DND-41 (cell line): ENCODE measurements at regions not wholly inside any gene's neighbourhood (a gene's known extent, or its start where the extent isn't known, plus 50 kb on each side); places are given as distances from the start of the nearest gene placed in this dataset.
"Not testable (repeated sequence)": the region's sequence is repeated elsewhere in the genome, so short reads cannot be mapped to it uniquely, and the experiment has no call there.

Experiments
- ATAC-seq: fragments of 200-7000 bp; cut with Tn5 transposase; 3 replicates; pipeline ENCODE4 v1.9.1; 2021; ENCODE audit warnings: low read depth; ENCODE audit not compliant: insufficient read depth
- DNase-seq: peaks from one replicate; pipeline ENCODE4 v3.0.0-alpha.2; 2020
- H2AFZ ChIP-seq: 2 replicates; pipeline ENCODE4 v1.6.0; 2012; ENCODE audit warnings: low read depth, low read length
- H3K27ac ChIP-seq: 2 replicates; pipeline ENCODE4 v1.5.1; 2012; ENCODE audit warnings: low read length, inconsistent platforms
- H3K27me3 ChIP-seq: fragments of 200-600 bp; sonication (generic); 2 replicates; pipeline ENCODE4 v1.6.0; 2012; ENCODE audit warnings: low read length, mild to moderate bottlenecking, inconsistent platforms; ENCODE audit not compliant: insufficient read depth, poor library complexity
- H3K36me3 ChIP-seq: 2 replicates; pipeline ENCODE4 v1.5.1; 2012; ENCODE audit warnings: low read length, inconsistent platforms; ENCODE audit not compliant: insufficient read depth
- H3K4me1 ChIP-seq: 2 replicates; pipeline ENCODE4 v1.5.1; 2012; ENCODE audit warnings: mild to moderate bottlenecking, low read length; ENCODE audit not compliant: insufficient read depth
- H3K4me2 ChIP-seq: 2 replicates; pipeline ENCODE4 v1.6.0; 2012; ENCODE audit warnings: mild to moderate bottlenecking, moderate library complexity, low read length, inconsistent platforms; ENCODE audit not compliant: insufficient read depth
- H3K4me3 ChIP-seq, 2 experiments: fragments of 200-600 bp in 1 of 2; shearing (Covaris generic) in 1 of 2; 2 replicates each; pipeline ENCODE4 v1.5.1; 2012 to 2016; ENCODE audit warnings: inconsistent platforms in 2 of 2, low read length in 2 of 2, mild to moderate bottlenecking in 2 of 2, low read depth in 1 of 2, moderate library complexity in 1 of 2
- H3K79me2 ChIP-seq: 2 replicates; pipeline ENCODE4 v1.6.0; 2012; ENCODE audit warnings: low read length, inconsistent platforms; ENCODE audit not compliant: insufficient read depth
- H3K9ac ChIP-seq: 2 replicates; pipeline ENCODE4 v1.6.0; 2012; ENCODE audit warnings: low read depth, mild to moderate bottlenecking, inconsistent platforms, low read length, moderate library complexity
- H3K9me3 ChIP-seq: 2 replicates; pipeline ENCODE4 v1.5.1; 2012; ENCODE audit warnings: low read length, moderate library complexity, mild to moderate bottlenecking, inconsistent platforms; ENCODE audit not compliant: insufficient read depth, severe bottlenecking
- H4K20me1 ChIP-seq: 2 replicates; pipeline ENCODE4 v1.6.0; 2012; ENCODE audit warnings: low read length; ENCODE audit not compliant: insufficient read depth
- EZH2 ChIP-seq: IDR thresholded peaks from 3 replicates; pipeline ENCODE4 v1.6.1; 2012; ENCODE audit warnings: borderline replicate concordance, low read depth, mild to moderate bottlenecking, moderate library complexity, low read length, inconsistent platforms; ENCODE audit not compliant: severe bottlenecking
- TF ChIP-seq, protein P1 (sequence below): IDR thresholded peaks from 2 replicates; pipeline ENCODE4 v1.5.1; 2012; ENCODE audit warnings: borderline replicate concordance, low read length, moderate library complexity, mild to moderate bottlenecking; ENCODE audit not compliant: poor library complexity, severe bottlenecking; ENCODE audit errors: extremely low read depth

DNA sequence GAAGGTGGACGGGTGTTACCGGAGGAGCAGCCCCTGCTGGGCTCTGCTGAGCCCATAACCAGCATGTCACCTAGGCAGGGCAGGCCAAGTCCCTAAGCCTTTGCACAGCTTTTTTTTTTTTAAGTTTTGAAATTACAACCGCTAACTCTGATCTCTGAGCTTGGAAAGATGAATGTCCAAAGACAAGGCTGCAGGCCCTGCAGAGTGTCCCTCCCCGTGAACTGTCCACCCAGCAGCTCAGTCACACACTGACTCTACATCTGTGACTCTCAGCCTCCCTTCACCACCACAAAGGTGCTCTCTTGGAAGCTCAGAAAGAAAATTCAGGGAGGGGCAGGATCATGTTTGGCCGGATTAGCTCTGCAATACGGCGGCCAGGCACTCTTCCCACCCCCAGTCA, 119.0 kb upstream of the PPP1R26 start:
- H3K27ac ChIP-seq: no peak overlapping the region
- ATAC-seq: no peak
- H3K9ac ChIP-seq: no peak overlapping the region
- no peaks in the 10 kb centered on the region for H3K4me1 ChIP-seq
- H3K9me3 ChIP-seq: no peaks in the 10 kb centered on the region
- H2AFZ ChIP-seq: no peak overlapping the region
- no peak for DNase-seq
- TF ChIP-seq, protein P1, sequence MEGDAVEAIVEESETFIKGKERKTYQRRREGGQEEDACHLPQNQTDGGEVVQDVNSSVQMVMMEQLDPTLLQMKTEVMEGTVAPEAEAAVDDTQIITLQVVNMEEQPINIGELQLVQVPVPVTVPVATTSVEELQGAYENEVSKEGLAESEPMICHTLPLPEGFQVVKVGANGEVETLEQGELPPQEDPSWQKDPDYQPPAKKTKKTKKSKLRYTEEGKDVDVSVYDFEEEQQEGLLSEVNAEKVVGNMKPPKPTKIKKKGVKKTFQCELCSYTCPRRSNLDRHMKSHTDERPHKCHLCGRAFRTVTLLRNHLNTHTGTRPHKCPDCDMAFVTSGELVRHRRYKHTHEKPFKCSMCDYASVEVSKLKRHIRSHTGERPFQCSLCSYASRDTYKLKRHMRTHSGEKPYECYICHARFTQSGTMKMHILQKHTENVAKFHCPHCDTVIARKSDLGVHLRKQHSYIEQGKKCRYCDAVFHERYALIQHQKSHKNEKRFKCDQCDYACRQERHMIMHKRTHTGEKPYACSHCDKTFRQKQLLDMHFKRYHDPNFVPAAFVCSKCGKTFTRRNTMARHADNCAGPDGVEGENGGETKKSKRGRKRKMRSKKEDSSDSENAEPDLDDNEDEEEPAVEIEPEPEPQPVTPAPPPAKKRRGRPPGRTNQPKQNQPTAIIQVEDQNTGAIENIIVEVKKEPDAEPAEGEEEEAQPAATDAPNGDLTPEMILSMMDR: no peak
- TF ChIP-seq EZH2: no peak
- H3K4me2 ChIP-seq: no peak overlapping the region
- H3K4me3 ChIP-seq: no peak overlapping the region
- H3K27me3 ChIP-seq: no peaks in the 10 kb centered on the region
- H3K79me2 ChIP-seq: no peaks in the 10 kb centered on the region
- H3K36me3 ChIP-seq: no peaks in the 10 kb centered on the region
- H4K20me1 ChIP-seq: no peaks in the 10 kb centered on the region

DNA sequence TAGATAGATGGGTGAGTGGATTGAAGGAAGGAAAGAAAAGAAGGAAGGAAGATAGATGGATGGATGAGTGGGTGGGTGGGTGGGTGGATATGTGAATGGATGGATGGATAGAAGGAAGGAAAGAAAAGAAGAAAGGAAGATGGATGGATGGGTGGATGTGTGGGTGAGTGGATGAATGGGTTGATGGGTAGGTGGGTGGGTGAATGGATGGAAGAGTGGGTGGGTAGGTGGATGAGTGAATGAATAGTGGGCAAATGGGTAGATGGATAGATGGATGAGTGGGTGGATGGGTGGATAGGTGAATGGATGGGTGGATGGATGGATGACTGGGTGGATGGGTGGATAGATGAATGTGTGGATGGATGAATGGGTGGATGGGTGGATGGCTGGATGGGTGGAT, 117.9 kb upstream of the PPP1R26 start:
- not testable (repeated sequence) for H3K9ac ChIP-seq, H3K4me3 ChIP-seq, H3K27me3 ChIP-seq, H4K20me1 ChIP-seq, H3K79me2 ChIP-seq, H3K36me3 ChIP-seq, H3K9me3 ChIP-seq, H3K4me2 ChIP-seq, H3K4me1 ChIP-seq, H2AFZ ChIP-seq, H3K27ac ChIP-seq, ATAC-seq, DNase-seq

DNA sequence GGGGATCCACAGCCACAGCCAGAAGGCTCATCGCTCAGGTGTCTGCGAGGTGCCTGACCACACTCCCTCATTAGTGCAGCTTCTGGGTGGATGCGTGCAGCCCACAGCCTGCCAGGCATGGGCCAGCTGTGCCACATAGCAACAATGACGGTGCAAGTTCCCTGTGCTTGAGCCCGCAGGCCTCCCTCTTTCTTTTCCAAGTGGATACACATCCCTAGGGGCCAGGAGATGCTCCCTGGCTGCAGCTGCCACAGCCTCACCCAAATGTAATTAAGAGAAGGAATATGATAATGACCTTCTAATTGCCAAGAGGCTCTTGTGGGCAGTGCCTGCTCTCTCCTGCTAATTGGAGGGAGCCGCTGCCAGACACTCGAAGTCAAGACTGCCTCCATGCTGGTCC, 116.0 kb upstream of the PPP1R26 start:
- H3K27me3 ChIP-seq: no peaks in the 10 kb centered on the region
- no peak overlapping the region for H3K9ac ChIP-seq
- DNase-seq (no peak), ATAC-seq (no peak)
- H2AFZ ChIP-seq: no peak overlapping the region
- H3K27ac ChIP-seq: no peak overlapping the region
- no peaks in the 10 kb centered on the region for H3K79me2 ChIP-seq
- TF ChIP-seq, protein P1: no peak
- TF ChIP-seq EZH2: no peak
- no peak overlapping the region for H3K4me3 ChIP-seq
- no peak overlapping the region for H3K4me2 ChIP-seq
- H4K20me1 ChIP-seq: no peaks in the 10 kb centered on the region
- no peaks in the 10 kb centered on the region for H3K4me1 ChIP-seq
- H3K36me3 ChIP-seq: no peaks in the 10 kb centered on the region
- no peaks in the 10 kb centered on the region for H3K9me3 ChIP-seq

DNA sequence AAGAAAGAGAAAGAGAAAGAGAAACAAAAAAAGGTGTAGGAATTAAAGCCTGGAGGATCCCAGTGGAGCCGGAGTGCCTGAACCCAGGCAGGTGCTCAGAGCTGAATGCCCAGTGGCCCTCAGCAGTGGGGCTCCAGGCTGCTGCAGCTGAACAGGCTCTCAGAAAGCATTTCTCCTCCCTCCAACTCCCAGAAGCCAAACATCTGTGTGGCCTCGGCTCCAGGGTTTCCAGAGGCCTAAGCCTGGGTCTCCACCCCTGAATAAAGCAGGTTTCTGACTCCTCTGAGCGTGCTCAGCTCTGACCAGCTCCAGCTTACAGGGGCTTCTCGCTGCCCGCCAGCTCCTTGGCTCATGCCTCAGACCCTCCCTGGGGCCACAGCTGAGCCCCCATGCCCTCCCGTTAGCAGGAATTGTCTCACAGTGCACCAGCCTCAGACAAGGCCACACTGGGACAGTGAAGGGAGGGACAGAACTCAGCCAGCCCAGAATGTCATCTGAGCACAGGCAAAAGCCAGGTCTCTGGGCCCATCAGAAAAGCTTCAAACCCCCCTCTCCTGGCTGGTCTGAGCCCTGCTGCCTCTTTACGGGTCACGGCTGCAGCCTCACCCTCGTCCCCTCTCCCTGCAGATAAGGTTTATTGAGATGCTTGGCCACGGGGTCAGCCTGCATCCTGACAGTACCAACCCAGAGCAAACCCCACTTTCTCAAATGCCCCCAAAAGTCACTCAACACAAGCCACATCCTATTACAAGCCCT, 114.4 kb upstream of the PPP1R26 start:
- ATAC-seq (no peak), DNase-seq (no peak)
- H3K4me1 ChIP-seq: no peaks in the 10 kb centered on the region
- H3K36me3 ChIP-seq: no peaks in the 10 kb centered on the region
- H3K27ac ChIP-seq: no peak overlapping the region
- H4K20me1 ChIP-seq: no peaks in the 10 kb centered on the region
- no peaks in the 10 kb centered on the region for H3K9me3 ChIP-seq
- H3K79me2 ChIP-seq: no peaks in the 10 kb centered on the region
- H2AFZ ChIP-seq: no peak overlapping the region
- no peak overlapping the region for H3K4me2 ChIP-seq
- H3K4me3 ChIP-seq: no peak overlapping the region
- TF ChIP-seq EZH2: no peak
- TF ChIP-seq, protein P1: no peak
- H3K27me3 ChIP-seq: no peaks in the 10 kb centered on the region
- no peak overlapping the region for H3K9ac ChIP-seq
